ENCODE measurements at regions not wholly inside any gene's neighbourhood (a gene's known extent, or its start where the extent isn't known, plus 50 kb on each side); places are given as distances from the start of the nearest gene placed in this dataset.

- DNase-seq = no peak
These were observed 93.5 kb upstream of the STK39 start for GRCh38 chr2:168340931-168341330.

GRCh38 chr2:168343586-168343985 lies 96.2 kb upstream of the STK39 start:
- DNase-seq = no peak

GRCh38 chr2:168344706-168345105 lies 97.3 kb upstream of the STK39 start:
- DNase-seq = no peak

- no peak for DNase-seq
These were observed 98.2 kb upstream of the STK39 start for GRCh38 chr2:168345601-168346000.

- DNase-seq = peak; percentile 41
These were observed 99.5 kb upstream of the STK39 start for GRCh38 chr2:168346725-168347477.

GRCh38 chr2:168348076-168348475 lies 100.7 kb upstream of the STK39 start:
- peak; percentile 11 for DNase-seq

GRCh38 chr2:168350380-168350779 lies 103.0 kb upstream of the STK39 start:
- peak; percentile 49 for DNase-seq

GRCh38 chr2:168353251-168353650 lies 102.8 kb upstream of the CERS6 start:
- DNase-seq = no peak

GRCh38 chr2:168354499-168354898 lies 101.6 kb upstream of the CERS6 start:
- DNase-seq = no peak

- peak; percentile 52 for DNase-seq
These were observed 101.0 kb upstream of the CERS6 start for GRCh38 chr2:168355121-168355520.

GRCh38 chr2:168355779-168356476 lies 100.1 kb upstream of the CERS6 start:
- no peak for DNase-seq

GRCh38 chr2:168356477-168356835 lies 99.6 kb upstream of the CERS6 start:
- no peak for DNase-seq

- no peak for DNase-seq
These were observed 98.1 kb upstream of the CERS6 start for GRCh38 chr2:168357797-168358472.

GRCh38 chr2:168359082-168359481 lies 97.0 kb upstream of the CERS6 start:
- DNase-seq = no peak

GRCh38 chr2:168363347-168364092 lies 92.6 kb upstream of the CERS6 start:
- DNase-seq = no peak

- DNase-seq = no peak
These were observed 90.9 kb upstream of the CERS6 start for GRCh38 chr2:168365094-168365621.

GRCh38 chr2:168369031-168369430 lies 87.0 kb upstream of the CERS6 start:
- no peak for DNase-seq

GRCh38 chr2:168371273-168372019 lies 84.6 kb upstream of the CERS6 start:
- DNase-seq = no peak

GRCh38 chr2:168373468-168373867 lies 82.6 kb upstream of the CERS6 start:
- DNase-seq = no peak

- DNase-seq = no peak
These were observed 80.8 kb upstream of the CERS6 start for GRCh38 chr2:168375195-168375798.

GRCh38 chr2:168378960-168379669 lies 77.0 kb upstream of the CERS6 start:
- DNase-seq = no peak
